ENCODE measurements at regions not wholly inside any gene's neighbourhood (a gene's known extent, or its start where the extent isn't known, plus 50 kb on each side); places are given as distances from the start of the nearest gene placed in this dataset.

DNA sequence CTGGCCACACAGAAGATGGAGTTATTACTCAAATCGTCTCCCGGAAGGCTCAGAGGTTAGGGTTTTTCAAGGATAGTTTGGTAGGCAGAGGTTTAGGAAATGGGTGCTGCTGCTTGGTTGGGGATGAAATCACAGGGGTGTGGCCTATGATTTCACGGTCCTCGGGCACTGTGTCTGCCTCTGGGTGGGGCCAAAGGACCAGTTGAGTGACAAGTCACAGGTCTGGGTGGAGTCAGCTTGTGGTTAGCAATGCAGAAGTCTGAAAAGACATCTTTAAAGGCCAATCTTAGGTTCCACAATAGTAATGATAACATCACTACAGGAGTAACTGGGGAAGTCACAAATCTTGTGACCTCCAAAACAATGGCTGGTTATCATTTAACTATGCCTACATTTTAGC lies 387.8 kb downstream of the ZNF521 start:
- CTCF ChIA-PET, result no interaction called here
- POLR2A ChIA-PET, result no interaction called here
- TF ChIP-seq SMC3 (IDR thresholded peaks at IDR 0.05) (no peak), EHMT2 (IDR thresholded peaks at IDR 0.05; ENCODE audit: low read depth) (no peak), CHD2 (IDR thresholded peaks at IDR 0.05; ENCODE audit: low read length, partially characterized antibody) (no peak), ESRRA (IDR thresholded peaks at IDR 0.05; ENCODE audit: borderline replicate concordance, low read length) (no peak)
- TF ChIP-seq, protein P1, sequence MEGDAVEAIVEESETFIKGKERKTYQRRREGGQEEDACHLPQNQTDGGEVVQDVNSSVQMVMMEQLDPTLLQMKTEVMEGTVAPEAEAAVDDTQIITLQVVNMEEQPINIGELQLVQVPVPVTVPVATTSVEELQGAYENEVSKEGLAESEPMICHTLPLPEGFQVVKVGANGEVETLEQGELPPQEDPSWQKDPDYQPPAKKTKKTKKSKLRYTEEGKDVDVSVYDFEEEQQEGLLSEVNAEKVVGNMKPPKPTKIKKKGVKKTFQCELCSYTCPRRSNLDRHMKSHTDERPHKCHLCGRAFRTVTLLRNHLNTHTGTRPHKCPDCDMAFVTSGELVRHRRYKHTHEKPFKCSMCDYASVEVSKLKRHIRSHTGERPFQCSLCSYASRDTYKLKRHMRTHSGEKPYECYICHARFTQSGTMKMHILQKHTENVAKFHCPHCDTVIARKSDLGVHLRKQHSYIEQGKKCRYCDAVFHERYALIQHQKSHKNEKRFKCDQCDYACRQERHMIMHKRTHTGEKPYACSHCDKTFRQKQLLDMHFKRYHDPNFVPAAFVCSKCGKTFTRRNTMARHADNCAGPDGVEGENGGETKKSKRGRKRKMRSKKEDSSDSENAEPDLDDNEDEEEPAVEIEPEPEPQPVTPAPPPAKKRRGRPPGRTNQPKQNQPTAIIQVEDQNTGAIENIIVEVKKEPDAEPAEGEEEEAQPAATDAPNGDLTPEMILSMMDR (IDR thresholded peaks at IDR 0.05), result no peak
- Histone ChIP-seq H3K4me3 (no peak overlapping the region), H3K4me2 (no peak overlapping the region), H3K9me3 (no peaks in the 10 kb centered on the region), H3K27ac (no peak overlapping the region), H3K4me1 (no peaks in the 10 kb centered on the region)
- ATAC-seq, result no peak
- 45% methylated on average over 4 of the region's 4 CpGs for WGBS (ENCODE audit: missing lambda C conversion rate)
- DNase-seq (ENCODE audit: low read depth in 1 of 2, low spot score in 1 of 2), result no peak
- no peak for FAIRE-seq

DNA sequence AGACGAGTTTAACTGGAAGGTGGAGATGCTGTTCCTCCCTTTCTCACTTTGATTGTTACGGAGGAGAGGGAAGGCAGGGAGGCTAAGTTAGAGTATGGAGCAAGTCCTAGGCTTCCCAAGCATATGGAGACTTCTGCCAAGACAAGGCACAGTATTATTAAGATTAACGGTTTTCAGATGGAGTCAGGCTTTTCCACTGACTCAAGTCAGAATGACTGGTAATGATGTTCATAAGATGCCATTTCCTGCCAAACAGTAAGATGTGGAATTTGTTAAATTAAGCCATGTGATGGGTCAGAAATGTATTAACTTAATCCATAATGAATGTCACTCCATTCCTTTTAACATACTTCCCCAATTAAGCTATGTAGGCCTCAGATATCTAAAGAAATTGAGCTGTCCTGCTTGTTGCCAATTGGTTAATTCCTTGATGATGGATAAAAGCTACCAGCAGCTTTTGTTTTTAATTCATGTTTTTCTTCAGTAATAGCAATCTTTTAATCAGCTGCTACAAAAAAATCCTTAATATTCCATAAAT lies 383.7 kb downstream of the ZNF521 start:
- ChIA-PET CTCF (interaction anchor here (0.7 kb wide), 1 partner anchor 19 kb away, joined by 3 read pairs; no protein-coding TSS in a partner anchor), POLR2A (no interaction called here)
- ATAC-seq (no peak), FAIRE-seq (no peak), DNase-seq (ENCODE audit: low read depth in 1 of 2, low spot score in 1 of 2) (no peak)
- Histone ChIP-seq H3K9me3 (no peaks in the 10 kb centered on the region), H3K4me2 (no peak overlapping the region), H3K4me3 (no peak overlapping the region), H3K27ac (no peak overlapping the region), H3K4me1 (no peaks in the 10 kb centered on the region)
- WGBS (ENCODE audit: missing lambda C conversion rate), result 2% methylated on average over 3 of the region's 3 CpGs
- TF ChIP-seq CEBPB (IDR thresholded peaks at IDR 0.05) (no peak), MYC (IDR thresholded peaks at IDR 0.05; ENCODE audit: borderline replicate concordance, low read length) (no peak), JUN (IDR thresholded peaks at IDR 0.05) (no peak), KDM1A (IDR thresholded peaks at IDR 0.05; ENCODE audit: low read depth) (no peak), EHF (CRISPR knock-in tag; IDR thresholded peaks at IDR 0.05) (no peak), FOSL2 (IDR thresholded peaks at IDR 0.05) (no peak), FOSL2 (CRISPR knock-in tag; IDR thresholded peaks at IDR 0.05) (no peak), RARB (CRISPR knock-in tag; IDR thresholded peaks at IDR 0.05) (no peak)
- TF ChIP-seq, protein P2, sequence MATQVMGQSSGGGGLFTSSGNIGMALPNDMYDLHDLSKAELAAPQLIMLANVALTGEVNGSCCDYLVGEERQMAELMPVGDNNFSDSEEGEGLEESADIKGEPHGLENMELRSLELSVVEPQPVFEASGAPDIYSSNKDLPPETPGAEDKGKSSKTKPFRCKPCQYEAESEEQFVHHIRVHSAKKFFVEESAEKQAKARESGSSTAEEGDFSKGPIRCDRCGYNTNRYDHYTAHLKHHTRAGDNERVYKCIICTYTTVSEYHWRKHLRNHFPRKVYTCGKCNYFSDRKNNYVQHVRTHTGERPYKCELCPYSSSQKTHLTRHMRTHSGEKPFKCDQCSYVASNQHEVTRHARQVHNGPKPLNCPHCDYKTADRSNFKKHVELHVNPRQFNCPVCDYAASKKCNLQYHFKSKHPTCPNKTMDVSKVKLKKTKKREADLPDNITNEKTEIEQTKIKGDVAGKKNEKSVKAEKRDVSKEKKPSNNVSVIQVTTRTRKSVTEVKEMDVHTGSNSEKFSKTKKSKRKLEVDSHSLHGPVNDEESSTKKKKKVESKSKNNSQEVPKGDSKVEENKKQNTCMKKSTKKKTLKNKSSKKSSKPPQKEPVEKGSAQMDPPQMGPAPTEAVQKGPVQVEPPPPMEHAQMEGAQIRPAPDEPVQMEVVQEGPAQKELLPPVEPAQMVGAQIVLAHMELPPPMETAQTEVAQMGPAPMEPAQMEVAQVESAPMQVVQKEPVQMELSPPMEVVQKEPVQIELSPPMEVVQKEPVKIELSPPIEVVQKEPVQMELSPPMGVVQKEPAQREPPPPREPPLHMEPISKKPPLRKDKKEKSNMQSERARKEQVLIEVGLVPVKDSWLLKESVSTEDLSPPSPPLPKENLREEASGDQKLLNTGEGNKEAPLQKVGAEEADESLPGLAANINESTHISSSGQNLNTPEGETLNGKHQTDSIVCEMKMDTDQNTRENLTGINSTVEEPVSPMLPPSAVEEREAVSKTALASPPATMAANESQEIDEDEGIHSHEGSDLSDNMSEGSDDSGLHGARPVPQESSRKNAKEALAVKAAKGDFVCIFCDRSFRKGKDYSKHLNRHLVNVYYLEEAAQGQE (IDR thresholded peaks at IDR 0.05), result no peak
- TF ChIP-seq, protein P3, sequence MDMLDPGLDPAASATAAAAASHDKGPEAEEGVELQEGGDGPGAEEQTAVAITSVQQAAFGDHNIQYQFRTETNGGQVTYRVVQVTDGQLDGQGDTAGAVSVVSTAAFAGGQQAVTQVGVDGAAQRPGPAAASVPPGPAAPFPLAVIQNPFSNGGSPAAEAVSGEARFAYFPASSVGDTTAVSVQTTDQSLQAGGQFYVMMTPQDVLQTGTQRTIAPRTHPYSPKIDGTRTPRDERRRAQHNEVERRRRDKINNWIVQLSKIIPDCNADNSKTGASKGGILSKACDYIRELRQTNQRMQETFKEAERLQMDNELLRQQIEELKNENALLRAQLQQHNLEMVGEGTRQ (IDR thresholded peaks at IDR 0.05), result no peak

DNA sequence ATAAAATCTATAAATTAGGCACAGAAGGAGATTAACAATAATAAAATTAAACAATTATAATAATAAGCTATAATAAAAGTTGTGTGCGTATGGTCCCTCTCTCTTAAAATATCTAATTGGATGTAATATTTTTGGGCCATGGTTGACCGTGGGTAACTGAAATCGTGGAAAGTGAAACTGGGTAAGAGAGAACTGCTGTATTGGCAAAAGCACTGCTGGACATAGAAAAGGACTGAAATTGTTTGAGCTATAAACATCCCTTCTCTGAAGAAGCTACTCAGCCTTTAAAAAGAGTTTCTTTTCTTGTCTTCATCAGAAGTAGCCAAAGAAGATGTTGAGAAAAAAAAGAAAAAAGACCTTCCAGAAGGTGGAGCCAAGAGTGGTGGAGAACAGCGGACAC lies 379.4 kb downstream of the ZNF521 start:
- DNase-seq (ENCODE audit: low read depth in 1 of 2, low spot score in 1 of 2) (no peak), ATAC-seq (no peak), FAIRE-seq (no peak)
- POLR2A ChIA-PET, result no interaction called here
- H3K4me2 ChIP-seq, result no peak overlapping the region
- H3K9me3 ChIP-seq, result no peaks in the 10 kb centered on the region
- TF ChIP-seq RAD21 (conservative IDR thresholded peaks at IDR 0.05 in 1 of 2, IDR thresholded peaks at IDR 0.05 in 1 of 2) (no peak), KDM1A (IDR thresholded peaks at IDR 0.05; ENCODE audit: low read depth) (no peak), HEYL (CRISPR knock-in tag; IDR thresholded peaks at IDR 0.05) (no peak), ZNF302 (CRISPR knock-in tag; IDR thresholded peaks at IDR 0.05) (no peak), NPAS2 (CRISPR knock-in tag; IDR thresholded peaks at IDR 0.05; ENCODE audit: borderline replicate concordance) (no peak), KDM5A (IDR thresholded peaks at IDR 0.05) (no peak)
- no peak overlapping the region for H3K27ac ChIP-seq
- no peaks in the 10 kb centered on the region for H3K4me1 ChIP-seq
- WGBS (ENCODE audit: missing lambda C conversion rate), result 19% methylated on average over 4 of the region's 4 CpGs
- CTCF ChIA-PET, result no interaction called here
- H3K4me3 ChIP-seq, result no peak overlapping the region

Measured in A549 (cell line).